GM12878 (cell line): ENCODE measurements at regions not wholly inside any gene's neighbourhood (a gene's known extent, or its start where the extent isn't known, plus 50 kb on each side); places are given as distances from the start of the nearest gene placed in this dataset.

Source experiments
- ATAC-seq: fragments of 200-7000 bp; cut with Tn5 transposase; 3 replicates; pipeline ENCODE4 v1.9.1; 2020; ENCODE audit warnings: mild to moderate bottlenecking, moderate library complexity
- BruUV-seq: library from RNA; stranded (reverse); fragments of 400-500 nt; replicated peaks from 2 replicates; lab custom pipeline; 2021; lab: Mats Ljungman, UMichigan
- CTCF ChIA-PET: fragments of 300-600 bp; sonication (Branson Sonifier 250); formaldehyde crosslinking; extraction: SDS; loops from one replicate; lab custom pipeline; 2021; ENCODE audit warnings: inconsistent platforms; lab: Yijun Ruan, JAX
- POLR2A ChIA-PET: fragments of 350-600 bp; formaldehyde crosslinking; extraction: SDS; loops from one replicate; lab custom pipeline; 2021; ENCODE audit warnings: inconsistent platforms; lab: Charles Lee
- RAD21 ChIA-PET: fragments of 300-600 bp; sonication (Branson Sonifier 250); formaldehyde crosslinking; loops from one replicate; lab custom pipeline; 2023; ENCODE audit warnings: antibody characterized with exemption; ENCODE audit not compliant: unreplicated experiment; lab: Charles Lee
- SMC1A ChIA-PET: fragments of 300-600 bp; sonication (Branson Sonifier 250); formaldehyde crosslinking; loops from one replicate; lab custom pipeline; 2023; ENCODE audit not compliant: unreplicated experiment, uncharacterized antibody; lab: Charles Lee
- DNase-seq: peaks from one replicate; pipeline ENCODE4 v3.0.0-alpha.2; 2011; ENCODE audit warnings: low read depth, low spot score
- FAIRE-seq: peaks from 3 replicates; lab custom pipeline; 2011; peaks lifted over from hg19 to GRCh38; lab: Jason Lieb, UNC
- H2AFZ ChIP-seq: 2 replicates; pipeline ENCODE4 v1.6.0; 2011; ENCODE audit warnings: low read depth, low read length, control low read depth; ENCODE audit not compliant: control insufficient read depth
- H3K27ac ChIP-seq: 2 replicates; pipeline ENCODE4 v1.5.1; 2011; ENCODE audit warnings: control low read depth; ENCODE audit not compliant: control insufficient read depth, insufficient read depth
- H3K27me3 ChIP-seq, 2 experiments: replicated peaks in 1 of 2; 2 replicates each; pipeline versions ENCODE4 v1.6.0 to v1.6.1; 2011; ENCODE audit warnings: low read length in 1 of 2; ENCODE audit not compliant: control insufficient read depth in 2 of 2, insufficient read depth in 2 of 2
- H3K36me3 ChIP-seq, 2 experiments: 2 replicates each; pipeline ENCODE4 v1.5.1; 2011; ENCODE audit warnings: low read length in 1 of 2; ENCODE audit not compliant: control insufficient read depth in 2 of 2, insufficient read depth in 2 of 2
- H3K4me1 ChIP-seq: 2 replicates; pipeline ENCODE4 v1.6.1; 2011; ENCODE audit warnings: mild to moderate bottlenecking, low read length, moderate library complexity, mixed read lengths; ENCODE audit not compliant: control insufficient read depth, insufficient read depth
- H3K4me2 ChIP-seq: 2 replicates; pipeline ENCODE4 v1.6.0; 2011; ENCODE audit warnings: control low read depth; ENCODE audit not compliant: control insufficient read depth, insufficient read depth
- H3K4me3 ChIP-seq: fragments of 200-600 bp; sonication (generic); 2 replicates; pipeline ENCODE4 v1.5.1; 2016
- H3K79me2 ChIP-seq: 2 replicates; pipeline ENCODE4 v1.6.0; 2011; ENCODE audit warnings: low read length; ENCODE audit not compliant: control insufficient read depth, insufficient read depth
- H3K9ac ChIP-seq: 2 replicates; pipeline ENCODE4 v1.8.0; 2011; ENCODE audit warnings: low read length, control low read depth, mixed read lengths; ENCODE audit not compliant: control insufficient read depth, insufficient read depth
- H3K9me3 ChIP-seq: replicated peaks from 3 replicates; pipeline ENCODE4 v1.5.1; 2011; ENCODE audit warnings: mild to moderate bottlenecking, low read length; ENCODE audit not compliant: control insufficient read depth, insufficient read depth
- H4K20me1 ChIP-seq: 2 replicates; pipeline ENCODE4 v1.6.0; 2011; ENCODE audit not compliant: control insufficient read depth, insufficient read depth
- CHD4 ChIP-seq: fragments of 200-600 bp; sonication (generic); IDR thresholded peaks from 2 replicates; pipeline ENCODE4 v1.6.1; 2016; ENCODE audit warnings: mild to moderate bottlenecking
- EP300 ChIP-seq, 2 experiments: fragments of 150-350 bp in 1 of 2; IDR thresholded peaks; 2 replicates each; pipeline ENCODE4 v1.6.1; 2011 to 2012; ENCODE audit warnings: low read depth in 2 of 2, low read length in 2 of 2, borderline replicate concordance in 1 of 2, improper control_type of control experiment in 1 of 2, inconsistent platforms in 1 of 2; ENCODE audit not compliant: control insufficient read depth in 1 of 2
- ESRRA ChIP-seq: IDR thresholded peaks from 2 replicates; pipeline ENCODE4 v1.6.1; 2012; ENCODE audit warnings: mild to moderate bottlenecking, low read length, improper control_type of control experiment
- FOXM1 ChIP-seq: IDR thresholded peaks from 2 replicates; pipeline ENCODE4 v1.6.1; 2012; ENCODE audit warnings: low read depth, mild to moderate bottlenecking, inconsistent platforms, low read length, moderate library complexity
- HDAC6 ChIP-seq: fragments of 200-600 bp; sonication (generic); IDR thresholded peaks from one replicate; pipeline ENCODE4 v1.8.0; 2017; ENCODE audit warnings: antibody characterized with exemption; ENCODE audit not compliant: unreplicated experiment
- HDGF ChIP-seq: fragments of 450-650 bp; IDR thresholded peaks from 2 replicates; pipeline ENCODE4 v1.6.1; 2016; ENCODE audit warnings: antibody characterized with exemption
- LARP7 ChIP-seq: fragments of 450-650 bp; IDR thresholded peaks from 2 replicates; pipeline ENCODE4 v1.6.1; 2017; ENCODE audit warnings: mild to moderate bottlenecking
- MTA3 ChIP-seq: IDR thresholded peaks from 2 replicates; pipeline ENCODE4 v1.6.1; 2012; ENCODE audit warnings: low read length, inconsistent platforms, borderline replicate concordance
- MXI1 ChIP-seq: fragments of 150-350 bp; IDR thresholded peaks from 2 replicates; pipeline ENCODE4 v1.6.1; 2011; ENCODE audit warnings: low read depth, mild to moderate bottlenecking, inconsistent platforms, low read length, improper control_type of control experiment
- SPI1 ChIP-seq: IDR thresholded peaks from 2 replicates; pipeline ENCODE4 v1.6.1; 2011; ENCODE audit warnings: low read depth, mild to moderate bottlenecking, low read length, moderate library complexity, borderline replicate concordance; ENCODE audit not compliant: insufficient read depth
- SRF ChIP-seq, 2 experiments: IDR thresholded peaks; 2 replicates each; pipeline ENCODE4 v1.6.1; 2011; ENCODE audit warnings: low read depth in 2 of 2, low read length in 2 of 2, mild to moderate bottlenecking in 1 of 2, moderate library complexity in 1 of 2
- YY1 ChIP-seq: IDR thresholded peaks from 2 replicates; pipeline ENCODE4 v1.6.1; 2011; ENCODE audit warnings: low read depth, mild to moderate bottlenecking, low read length
- ZBTB4 ChIP-seq: fragments of 450-650 bp; formaldehyde crosslinking; IDR thresholded peaks from 2 replicates; pipeline ENCODE4 v1.4.0; 2022; ENCODE audit warnings: mild to moderate bottlenecking, moderate library complexity
- ZSCAN29 ChIP-seq: fragments of 450-650 bp; IDR thresholded peaks from 2 replicates; pipeline ENCODE4 v1.6.1; 2017; ENCODE audit warnings: mild to moderate bottlenecking, moderate library complexity
- WGBS: methylation state at CpG from one replicate; pipeline ENCODE4 v1.1.6; 2016; ENCODE audit warnings: low lambda C conversion rate; ENCODE audit not compliant: insufficient replicate concordance, insufficient coverage; ENCODE audit errors: missing lambda C conversion rate; 5-methylcytosine and 5-hydroxymethylcytosine counted together
- in situ Hi-C: fragments of 300-500 bp; cut with MboI; formaldehyde crosslinking; loops from 9 replicates; pipeline ENCODE4 v1.14.3; 2018; ENCODE audit warnings: mixed read lengths
- intact Hi-C: fragments of 100-400 bp; cut with micrococcal nuclease; formaldehyde crosslinking; loops from one replicate; pipeline ENCODE4 v1.14.2; 2022; ENCODE audit not compliant: unreplicated experiment

- no peaks in the 10 kb centered on the region for H3K9me3 ChIP-seq
- no peaks in the 10 kb centered on the region; a peak in 1 of 4 replicates for H3K27me3 ChIP-seq
- no peaks in the 10 kb centered on the region for H3K36me3 ChIP-seq
- H3K4me2 ChIP-seq, result no peak overlapping the region
- RAD21 ChIA-PET, result no interaction called here
- no peak for DNase-seq
- SMC1A ChIA-PET, result no interaction called here
- POLR2A ChIA-PET, result no interaction called here
- CTCF ChIA-PET, result interaction anchor here (1.5 kb wide), 1 partner anchor 18 kb away, joined by 3 read pairs; no protein-coding TSS in a partner anchor
- no peak overlapping the region for H3K9ac ChIP-seq
- intact Hi-C loops, result no loop called here
- whole genome bisulfite sequencing, result 40% methylated on average over 3 of the region's 3 CpGs
- no peak for FAIRE-seq
- H4K20me1 ChIP-seq, result no peaks in the 10 kb centered on the region
- no TSS peak for BruUV-seq
- no peak overlapping the region for H3K4me3 ChIP-seq
- H3K79me2 ChIP-seq, result no peaks in the 10 kb centered on the region
- H3K4me1 ChIP-seq, result no peaks in the 10 kb centered on the region
- in situ Hi-C loops, result no loop called here
- ATAC-seq, result no peak
- H3K27ac ChIP-seq, result no peak overlapping the region
- H2AFZ ChIP-seq, result no peak overlapping the region
- TF ChIP-seq MTA3 (no peak), FOXM1 (no peak), ESRRA (no peak), CHD4 (no peak), ZBTB4 (CRISPR knock-in tag) (no peak), MXI1 (no peak), ZSCAN29 (no peak), SRF (IDR thresholded peaks at IDR 0.05; ENCODE audit: low read depth in 2 of 2, low read length in 2 of 2) (no peak), HDAC6 (no peak), LARP7 (no peak), HDGF (no peak), YY1 (no peak), EP300 (IDR thresholded peaks at IDR 0.05; ENCODE audit: borderline replicate concordance in 1 of 2, control insufficient read depth in 1 of 2, low read depth in 2 of 2, low read length in 2 of 2) (no peak), SPI1 (no peak)
Measured at GRCh38 chr12:25845415-25845814, 113.1 kb upstream of the RASSF8 start.
